Liver (tissue), 3 donors: ENCODE measurements at regions not wholly inside any gene's neighbourhood (a gene's known extent, or its start where the extent isn't known, plus 50 kb on each side); places are given as distances from the start of the nearest gene placed in this dataset.

Experiments used
- EGR1 ChIP-seq, 2 donors: IDR thresholded peaks; 2 replicates each; pipeline ENCODE4 v1.6.1; 2016 to 2018; ENCODE audit warnings: antibody characterized with exemption in 2 of 2, low read depth in 2 of 2
- GABPA ChIP-seq, 2 donors: IDR thresholded peaks in 1 of 2; conservative IDR thresholded peaks in 1 of 2; 2 replicates each; pipeline ENCODE4 v1.6.1; 2016; ENCODE audit warnings: antibody characterized with exemption in 2 of 2, mild to moderate bottlenecking in 1 of 2, moderate library complexity in 1 of 2
- HNF4G ChIP-seq: IDR thresholded peaks from 2 replicates; pipeline ENCODE4 v1.6.1; 2016; ENCODE audit warnings: antibody characterized with exemption
- JUND ChIP-seq, 2 donors: IDR thresholded peaks; 2 replicates each; pipeline ENCODE4 v1.6.1; 2016; ENCODE audit warnings: antibody characterized with exemption in 2 of 2
- MAX ChIP-seq: IDR thresholded peaks from 2 replicates; pipeline ENCODE4 v1.6.1; 2016; ENCODE audit warnings: antibody characterized with exemption
- RAD21 ChIP-seq, 2 donors: IDR thresholded peaks; 2 replicates each; pipeline ENCODE4 v1.6.1; 2016; ENCODE audit warnings: antibody characterized with exemption in 2 of 2, mild to moderate bottlenecking in 2 of 2
- REST ChIP-seq: IDR thresholded peaks from 2 replicates; pipeline ENCODE4 v1.6.1; 2016; ENCODE audit warnings: antibody characterized with exemption, mild to moderate bottlenecking
- TAF1 ChIP-seq: conservative IDR thresholded peaks from 2 replicates; pipeline ENCODE4 v1.6.1; 2016; ENCODE audit warnings: antibody characterized with exemption, mild to moderate bottlenecking
- YY1 ChIP-seq: IDR thresholded peaks from 2 replicates; pipeline ENCODE4 v1.6.1; 2016; ENCODE audit warnings: antibody characterized with exemption, mild to moderate bottlenecking
- TF ChIP-seq, protein P1 (sequence below): fragments of 150-350 bp; IDR thresholded peaks from 2 replicates; pipeline ENCODE4 v1.5.1; 2017; ENCODE audit warnings: improper control_type of control experiment, low read depth, low read length; ENCODE audit not compliant: missing input control
- TF ChIP-seq, protein P2 (sequence below): IDR thresholded peaks from 2 replicates; pipeline ENCODE4 v1.6.1; 2016; ENCODE audit warnings: antibody characterized with exemption
- donor health status: healthy.
- donor health status: healthy.

DNA sequence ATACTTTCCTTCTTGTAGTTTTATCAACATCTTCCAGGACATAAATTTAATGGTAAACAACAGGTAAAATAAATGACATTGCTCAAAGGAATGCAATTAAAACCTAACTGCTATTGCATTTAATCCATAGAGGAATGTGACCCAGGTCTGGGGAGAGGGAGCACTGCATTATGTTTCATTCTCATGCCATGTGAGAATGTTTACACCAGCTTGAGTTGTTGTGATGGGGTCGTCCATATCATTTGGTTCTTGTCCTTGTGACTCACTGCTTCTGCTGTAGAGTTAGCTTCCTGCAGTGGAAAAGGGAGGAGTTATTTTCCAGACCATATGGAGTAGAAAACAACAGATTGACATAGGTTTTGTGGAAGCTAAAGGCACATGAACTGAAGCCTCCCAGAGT, 129.3 kb upstream of the PMCH start:
- TF ChIP-seq, protein P1, sequence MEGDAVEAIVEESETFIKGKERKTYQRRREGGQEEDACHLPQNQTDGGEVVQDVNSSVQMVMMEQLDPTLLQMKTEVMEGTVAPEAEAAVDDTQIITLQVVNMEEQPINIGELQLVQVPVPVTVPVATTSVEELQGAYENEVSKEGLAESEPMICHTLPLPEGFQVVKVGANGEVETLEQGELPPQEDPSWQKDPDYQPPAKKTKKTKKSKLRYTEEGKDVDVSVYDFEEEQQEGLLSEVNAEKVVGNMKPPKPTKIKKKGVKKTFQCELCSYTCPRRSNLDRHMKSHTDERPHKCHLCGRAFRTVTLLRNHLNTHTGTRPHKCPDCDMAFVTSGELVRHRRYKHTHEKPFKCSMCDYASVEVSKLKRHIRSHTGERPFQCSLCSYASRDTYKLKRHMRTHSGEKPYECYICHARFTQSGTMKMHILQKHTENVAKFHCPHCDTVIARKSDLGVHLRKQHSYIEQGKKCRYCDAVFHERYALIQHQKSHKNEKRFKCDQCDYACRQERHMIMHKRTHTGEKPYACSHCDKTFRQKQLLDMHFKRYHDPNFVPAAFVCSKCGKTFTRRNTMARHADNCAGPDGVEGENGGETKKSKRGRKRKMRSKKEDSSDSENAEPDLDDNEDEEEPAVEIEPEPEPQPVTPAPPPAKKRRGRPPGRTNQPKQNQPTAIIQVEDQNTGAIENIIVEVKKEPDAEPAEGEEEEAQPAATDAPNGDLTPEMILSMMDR = no peak
- TF ChIP-seq REST (no peak), JUND (IDR thresholded peaks at IDR 0.05) (no peak), MAX (no peak), GABPA (IDR thresholded peaks at IDR 0.05 in 1 of 2, conservative IDR thresholded peaks at IDR 0.05 in 1 of 2) (no peak), TAF1 (no peak), RAD21 (IDR thresholded peaks at IDR 0.05) (no peak), YY1 (no peak), HNF4G (no peak), EGR1 (IDR thresholded peaks at IDR 0.05; ENCODE audit: low read depth in 2 of 2) (no peak)
- TF ChIP-seq, protein P2, sequence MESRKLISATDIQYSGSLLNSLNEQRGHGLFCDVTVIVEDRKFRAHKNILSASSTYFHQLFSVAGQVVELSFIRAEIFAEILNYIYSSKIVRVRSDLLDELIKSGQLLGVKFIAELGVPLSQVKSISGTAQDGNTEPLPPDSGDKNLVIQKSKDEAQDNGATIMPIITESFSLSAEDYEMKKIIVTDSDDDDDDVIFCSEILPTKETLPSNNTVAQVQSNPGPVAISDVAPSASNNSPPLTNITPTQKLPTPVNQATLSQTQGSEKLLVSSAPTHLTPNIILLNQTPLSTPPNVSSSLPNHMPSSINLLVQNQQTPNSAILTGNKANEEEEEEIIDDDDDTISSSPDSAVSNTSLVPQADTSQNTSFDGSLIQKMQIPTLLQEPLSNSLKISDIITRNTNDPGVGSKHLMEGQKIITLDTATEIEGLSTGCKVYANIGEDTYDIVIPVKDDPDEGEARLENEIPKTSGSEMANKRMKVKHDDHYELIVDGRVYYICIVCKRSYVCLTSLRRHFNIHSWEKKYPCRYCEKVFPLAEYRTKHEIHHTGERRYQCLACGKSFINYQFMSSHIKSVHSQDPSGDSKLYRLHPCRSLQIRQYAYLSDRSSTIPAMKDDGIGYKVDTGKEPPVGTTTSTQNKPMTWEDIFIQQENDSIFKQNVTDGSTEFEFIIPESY = no peak
